Neural crest cell (in vitro differentiated cells): ENCODE measurements at regions not wholly inside any gene's neighbourhood (a gene's known extent, or its start where the extent isn't known, plus 50 kb on each side); places are given as distances from the start of the nearest gene placed in this dataset.

Source experiments
- DNase-seq: peaks from one replicate; pipeline ENCODE4 v3.0.0; 2021; ENCODE audit warnings: low read depth, mixed read lengths, low spot score
- H3K27ac Mint-ChIP-seq: one replicate; pipeline ENCODE4 v1.8.0; 2021; ENCODE audit warnings: mild to moderate bottlenecking, mixed read lengths; ENCODE audit not compliant: unreplicated experiment
- H3K27me3 Mint-ChIP-seq: 2 replicates; pipeline ENCODE4 v1.8.0; 2021; ENCODE audit warnings: low read depth, mild to moderate bottlenecking, mixed read lengths
- H3K36me3 Mint-ChIP-seq: 2 replicates; pipeline ENCODE4 v1.8.0; 2021; ENCODE audit warnings: low read depth, mild to moderate bottlenecking, mixed read lengths
- H3K4me1 Mint-ChIP-seq: 2 replicates; pipeline ENCODE4 v1.8.0; 2021; ENCODE audit warnings: mixed read lengths
- H3K4me3 Mint-ChIP-seq: one replicate; pipeline ENCODE4 v1.8.0; 2021; ENCODE audit warnings: mild to moderate bottlenecking, mixed read lengths
- H3K9me3 Mint-ChIP-seq: 2 replicates; pipeline ENCODE4 v1.8.0; 2021; ENCODE audit warnings: mixed read lengths
- CTCF ChIP-seq: fragments of 200-600 bp; sonication (generic); conservative IDR thresholded peaks from 2 replicates; pipeline ENCODE4 v1.5.0; 2021; ENCODE audit warnings: antibody characterized with exemption, mild to moderate bottlenecking

- Mint-ChIP-seq H3K4me3 (no peak overlapping the region), H3K36me3 (no peaks in the 10 kb centered on the region), H3K27me3 (peaks cover 2% of the 10 kb centered on the region), H3K27ac (no peak overlapping the region), H3K9me3 (no peaks in the 10 kb centered on the region), H3K4me1 (no peaks in the 10 kb centered on the region)
- TF ChIP-seq CTCF = no peak
- DNase-seq = no peak
Measured at GRCh38 chr5:164277720-164278119, 772.3 kb downstream of the MAT2B start.

- no peak for TF ChIP-seq CTCF
- Mint-ChIP-seq H3K4me1 (no peaks in the 10 kb centered on the region), H3K4me3 (no peak overlapping the region), H3K27ac (no peak overlapping the region), H3K9me3 (peaks cover 10% of the 10 kb centered on the region), H3K27me3 (no peaks in the 10 kb centered on the region), H3K36me3 (no peaks in the 10 kb centered on the region)
- no peak for DNase-seq
Measured at GRCh38 chr5:164289526-164289925, 784.1 kb downstream of the MAT2B start.

GRCh38 chr5:164296603-164297080, 791.2 kb downstream of the MAT2B start:
- peaks cover 4% of the 10 kb centered on the region for H3K9me3 Mint-ChIP-seq
- no peak for TF ChIP-seq CTCF
- peaks cover 20% of the 10 kb centered on the region for H3K4me1 Mint-ChIP-seq
- H3K27ac Mint-ChIP-seq = peak overlapping the region; percentile 81
- peak overlapping the region; percentile 90 for H3K4me3 Mint-ChIP-seq
- peaks cover 2% of the 10 kb centered on the region for H3K27me3 Mint-ChIP-seq
- no peaks in the 10 kb centered on the region for H3K36me3 Mint-ChIP-seq
- DNase-seq = peak; percentile 32

- no peak for DNase-seq
- no peak for TF ChIP-seq CTCF
- no peak overlapping the region for H3K27ac Mint-ChIP-seq
- peaks cover 4% of the 10 kb centered on the region for H3K9me3 Mint-ChIP-seq
- H3K36me3 Mint-ChIP-seq = no peaks in the 10 kb centered on the region
- H3K27me3 Mint-ChIP-seq = peaks cover 2% of the 10 kb centered on the region
- peaks cover 20% of the 10 kb centered on the region for H3K4me1 Mint-ChIP-seq
- H3K4me3 Mint-ChIP-seq = no peak overlapping the region
Measured at GRCh38 chr5:164298165-164298564, 792.7 kb downstream of the MAT2B start.

- H3K9me3 Mint-ChIP-seq = no peaks in the 10 kb centered on the region
- H3K27ac Mint-ChIP-seq = no peak overlapping the region
- TF ChIP-seq CTCF = no peak
- no peak overlapping the region for H3K4me3 Mint-ChIP-seq
- H3K4me1 Mint-ChIP-seq = peaks cover 20% of the 10 kb centered on the region
- H3K27me3 Mint-ChIP-seq = peaks cover 2% of the 10 kb centered on the region
- H3K36me3 Mint-ChIP-seq = no peaks in the 10 kb centered on the region
- no peak for DNase-seq
Measured at GRCh38 chr5:164300295-164300694, 794.9 kb downstream of the MAT2B start.

GRCh38 chr5:164301136-164301535, 795.7 kb downstream of the MAT2B start:
- DNase-seq = no peak
- no peaks in the 10 kb centered on the region for H3K36me3 Mint-ChIP-seq

More at GRCh38 chr5:164301136-164301535, 795.7 kb downstream of the MAT2B start:
- Mint-ChIP-seq H3K27me3 (peaks cover 2% of the 10 kb centered on the region), H3K9me3 (no peaks in the 10 kb centered on the region), H3K4me3 (no peak overlapping the region), H3K4me1 (peaks cover 16% of the 10 kb centered on the region), H3K27ac (no peak overlapping the region)
- no peak for TF ChIP-seq CTCF
